ENCODE measurements at regions not wholly inside any gene's neighbourhood (a gene's known extent, or its start where the extent isn't known, plus 50 kb on each side); places are given as distances from the start of the nearest gene placed in this dataset.

GRCh38 chr17:14762736-14763479 is 462.0 kb downstream of the HS3ST3B1 start:
- Histone ChIP-seq H3K4me1 (ENCODE audit: control insufficient read depth, insufficient read depth, low read length) (no peaks in the 10 kb centered on the region), H3K9me3 (ENCODE audit: control insufficient read depth, low read length) (no peaks in the 10 kb centered on the region), H3K27ac (ENCODE audit: insufficient read depth, low read depth, low read length, poor library complexity, severe bottlenecking) (no peak overlapping the region), H3K27me3 (ENCODE audit: control insufficient read depth, insufficient read depth, low read length, poor library complexity, severe bottlenecking) (no peaks in the 10 kb centered on the region), H3K4me3 (ENCODE audit: insufficient read depth, low read depth, low read length) (no peak overlapping the region), H3K36me3 (ENCODE audit: control insufficient read depth, insufficient read depth, low read length) (no peaks in the 10 kb centered on the region)
- 63 to 66% methylated on average over 3 of the region's 3 CpGs for WGBS, 2 experiments

DNA sequence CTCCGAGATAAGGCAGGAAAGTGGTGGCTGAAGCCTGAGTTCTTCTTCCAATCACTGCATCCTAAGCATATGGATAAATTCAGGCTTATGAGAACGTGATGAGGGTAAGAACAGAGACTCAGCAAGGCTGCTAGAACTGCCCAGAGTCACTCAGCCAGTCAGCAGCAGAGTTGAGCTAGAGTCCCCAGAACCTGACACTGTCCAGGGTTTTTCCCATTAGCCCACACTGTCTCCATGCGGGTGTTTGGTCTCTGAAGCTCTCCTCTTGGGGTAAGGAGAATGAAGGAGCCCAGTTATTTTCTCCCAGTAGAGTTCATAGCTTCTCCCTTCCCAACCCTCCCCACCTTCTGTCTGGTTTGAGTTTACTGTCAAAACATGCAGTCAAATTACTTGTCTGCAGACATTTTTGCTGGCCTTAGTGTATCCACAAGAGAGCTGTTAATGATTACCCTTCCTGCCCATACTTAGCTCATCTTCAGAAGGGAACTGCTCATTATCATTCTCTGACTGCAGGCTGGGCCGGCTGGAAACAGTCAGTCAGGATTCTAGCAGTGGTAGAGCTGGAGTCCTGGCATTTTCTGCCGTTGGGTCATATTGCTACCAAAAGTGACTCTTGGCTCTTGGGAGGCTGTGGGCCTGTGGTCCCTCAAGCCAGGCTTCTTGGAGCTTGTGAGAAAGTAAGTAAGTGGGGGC is 460.0 kb downstream of the HS3ST3B1 start:
- no peaks in the 10 kb centered on the region for H3K27me3 ChIP-seq (ENCODE audit: control insufficient read depth, insufficient read depth, low read length, poor library complexity, severe bottlenecking)
- 87 to 95% methylated on average over 5 of the region's 5 CpGs for WGBS, 2 experiments
- no peak overlapping the region for H3K27ac ChIP-seq (ENCODE audit: insufficient read depth, low read depth, low read length, poor library complexity, severe bottlenecking)
- H3K4me1 ChIP-seq (ENCODE audit: control insufficient read depth, insufficient read depth, low read length) = no peaks in the 10 kb centered on the region
- H3K36me3 ChIP-seq (ENCODE audit: control insufficient read depth, insufficient read depth, low read length) = no peaks in the 10 kb centered on the region
- H3K9me3 ChIP-seq (ENCODE audit: control insufficient read depth, low read length) = no peaks in the 10 kb centered on the region
- no peak overlapping the region for H3K4me3 ChIP-seq (ENCODE audit: insufficient read depth, low read depth, low read length)

GRCh38 chr17:14760212-14760611 is 459.3 kb downstream of the HS3ST3B1 start:
- H3K36me3 ChIP-seq (ENCODE audit: control insufficient read depth, insufficient read depth, low read length) = no peaks in the 10 kb centered on the region
- WGBS, 2 experiments = 87 to 88% methylated on average over 4 of the region's 4 CpGs
- H3K27me3 ChIP-seq (ENCODE audit: control insufficient read depth, insufficient read depth, low read length, poor library complexity, severe bottlenecking) = no peaks in the 10 kb centered on the region
- H3K9me3 ChIP-seq (ENCODE audit: control insufficient read depth, low read length) = no peaks in the 10 kb centered on the region
- H3K4me3 ChIP-seq (ENCODE audit: insufficient read depth, low read depth, low read length) = no peak overlapping the region
- H3K27ac ChIP-seq (ENCODE audit: insufficient read depth, low read depth, low read length, poor library complexity, severe bottlenecking) = no peak overlapping the region
- H3K4me1 ChIP-seq (ENCODE audit: control insufficient read depth, insufficient read depth, low read length) = no peaks in the 10 kb centered on the region

GRCh38 chr17:14759325-14759724 is 458.4 kb downstream of the HS3ST3B1 start:
- no peaks in the 10 kb centered on the region for H3K9me3 ChIP-seq (ENCODE audit: control insufficient read depth, low read length)

GRCh38 chr17:14756479-14756878 is 455.6 kb downstream of the HS3ST3B1 start:
- Histone ChIP-seq H3K9me3 (ENCODE audit: control insufficient read depth, low read length) (no peaks in the 10 kb centered on the region), H3K4me1 (ENCODE audit: control insufficient read depth, insufficient read depth, low read length) (no peaks in the 10 kb centered on the region), H3K27me3 (ENCODE audit: control insufficient read depth, insufficient read depth, low read length, poor library complexity, severe bottlenecking) (no peaks in the 10 kb centered on the region), H3K4me3 (ENCODE audit: insufficient read depth, low read depth, low read length) (no peak overlapping the region), H3K27ac (ENCODE audit: insufficient read depth, low read depth, low read length, poor library complexity, severe bottlenecking) (no peak overlapping the region), H3K36me3 (ENCODE audit: control insufficient read depth, insufficient read depth, low read length) (no peaks in the 10 kb centered on the region)
- 89 to 92% methylated on average over 3 of the region's 3 CpGs for WGBS, 2 experiments

More at GRCh38 chr17:14759325-14759724, 458.4 kb downstream of the HS3ST3B1 start:
- H3K27ac ChIP-seq (ENCODE audit: insufficient read depth, low read depth, low read length, poor library complexity, severe bottlenecking) = no peak overlapping the region
- H3K4me3 ChIP-seq (ENCODE audit: insufficient read depth, low read depth, low read length) = no peak overlapping the region
- H3K4me1 ChIP-seq (ENCODE audit: control insufficient read depth, insufficient read depth, low read length) = no peaks in the 10 kb centered on the region
- no peaks in the 10 kb centered on the region for H3K36me3 ChIP-seq (ENCODE audit: control insufficient read depth, insufficient read depth, low read length)
- H3K27me3 ChIP-seq (ENCODE audit: control insufficient read depth, insufficient read depth, low read length, poor library complexity, severe bottlenecking) = no peaks in the 10 kb centered on the region

- WGBS, 2 experiments = 85 to 89% methylated on average over 1 of the region's 1 CpG
Measured at GRCh38 chr17:14755002-14755401, 454.1 kb downstream of the HS3ST3B1 start.

DNA sequence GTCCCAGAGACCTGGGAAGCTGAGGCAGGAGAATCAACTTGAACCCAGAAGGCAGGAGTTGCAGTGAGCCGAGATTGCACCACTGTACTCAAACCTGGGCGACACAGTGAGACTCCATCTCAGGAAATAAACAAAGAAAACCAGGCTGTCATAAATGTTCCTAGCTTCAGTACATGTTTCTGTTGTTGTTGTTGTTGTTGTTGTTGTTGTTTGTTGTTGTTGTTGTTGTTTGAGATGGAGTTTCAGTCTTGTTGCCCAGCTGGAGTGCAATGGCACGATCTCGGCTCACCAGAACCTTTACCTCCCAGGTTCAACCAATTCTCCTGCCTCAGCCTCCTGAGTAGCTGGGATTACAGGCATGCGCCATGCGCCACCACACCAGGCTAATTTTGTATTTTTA is 452.5 kb downstream of the HS3ST3B1 start:
- H3K4me3 ChIP-seq (ENCODE audit: insufficient read depth, low read depth, low read length) = no peak overlapping the region
- H3K9me3 ChIP-seq (ENCODE audit: control insufficient read depth, low read length) = no peaks in the 10 kb centered on the region
- H3K27me3 ChIP-seq (ENCODE audit: control insufficient read depth, insufficient read depth, low read length, poor library complexity, severe bottlenecking) = no peaks in the 10 kb centered on the region
- H3K27ac ChIP-seq (ENCODE audit: insufficient read depth, low read depth, low read length, poor library complexity, severe bottlenecking) = no peak overlapping the region
- no peaks in the 10 kb centered on the region for H3K36me3 ChIP-seq (ENCODE audit: control insufficient read depth, insufficient read depth, low read length)
- H3K4me1 ChIP-seq (ENCODE audit: control insufficient read depth, insufficient read depth, low read length) = no peaks in the 10 kb centered on the region
- WGBS, 2 experiments = 83 to 88% methylated on average over 6 of the region's 6 CpGs

More at GRCh38 chr17:14755002-14755401, 454.1 kb downstream of the HS3ST3B1 start:
- Histone ChIP-seq H3K27me3 (ENCODE audit: control insufficient read depth, insufficient read depth, low read length, poor library complexity, severe bottlenecking) (no peaks in the 10 kb centered on the region), H3K4me3 (ENCODE audit: insufficient read depth, low read depth, low read length) (no peak overlapping the region), H3K27ac (ENCODE audit: insufficient read depth, low read depth, low read length, poor library complexity, severe bottlenecking) (no peak overlapping the region), H3K4me1 (ENCODE audit: control insufficient read depth, insufficient read depth, low read length) (no peaks in the 10 kb centered on the region), H3K9me3 (ENCODE audit: control insufficient read depth, low read length) (no peaks in the 10 kb centered on the region), H3K36me3 (ENCODE audit: control insufficient read depth, insufficient read depth, low read length) (no peaks in the 10 kb centered on the region)

DNA sequence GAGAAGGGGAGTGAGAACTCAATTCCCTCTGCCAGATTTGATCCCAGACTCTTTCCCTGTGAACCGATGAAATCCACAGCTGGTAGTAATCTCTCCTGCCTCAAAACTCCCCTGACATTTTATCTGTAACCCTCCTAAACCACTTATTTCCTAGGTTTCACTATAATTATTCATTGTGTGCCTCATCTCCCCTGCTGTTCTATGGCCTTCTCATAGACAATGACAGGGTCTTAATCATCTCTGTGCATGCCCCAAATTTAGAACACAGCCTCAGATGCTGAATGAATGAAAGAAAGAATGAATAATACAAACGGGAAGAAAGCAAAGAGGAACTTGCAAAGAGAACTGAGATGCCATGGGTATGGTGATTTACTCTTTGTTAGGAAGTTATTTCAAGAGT is 451.1 kb downstream of the HS3ST3B1 start:
- Histone ChIP-seq H3K36me3 (ENCODE audit: control insufficient read depth, insufficient read depth, low read length) (no peaks in the 10 kb centered on the region), H3K4me3 (ENCODE audit: insufficient read depth, low read depth, low read length) (no peak overlapping the region), H3K27ac (ENCODE audit: insufficient read depth, low read depth, low read length, poor library complexity, severe bottlenecking) (no peak overlapping the region), H3K9me3 (ENCODE audit: control insufficient read depth, low read length) (no peaks in the 10 kb centered on the region), H3K27me3 (ENCODE audit: control insufficient read depth, insufficient read depth, low read length, poor library complexity, severe bottlenecking) (no peaks in the 10 kb centered on the region), H3K4me1 (ENCODE audit: control insufficient read depth, insufficient read depth, low read length) (no peaks in the 10 kb centered on the region)
- 89 to 98% methylated on average over 2 of the region's 2 CpGs for WGBS, 2 experiments

DNA sequence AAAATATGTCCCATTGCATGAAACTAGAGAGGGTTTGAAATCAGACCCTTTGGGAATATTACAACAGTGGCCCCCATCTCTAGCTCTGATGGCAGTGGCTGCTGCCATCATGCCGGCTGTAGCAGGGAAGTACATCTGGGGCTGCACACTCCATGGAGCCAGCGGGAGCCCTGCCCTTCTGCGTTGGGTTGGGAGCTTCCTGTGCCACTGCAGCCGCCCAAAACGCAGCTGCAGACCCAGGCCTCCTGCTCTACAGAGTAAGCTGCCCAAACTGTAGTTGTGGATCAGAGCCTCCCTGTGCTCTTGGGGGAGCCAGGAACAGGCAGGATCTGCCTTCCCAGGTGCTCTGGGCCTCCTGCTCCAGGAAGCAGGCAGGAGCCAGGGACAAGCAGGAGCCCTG is 450.0 kb downstream of the HS3ST3B1 start:
- Histone ChIP-seq H3K27ac (ENCODE audit: insufficient read depth, low read depth, low read length, poor library complexity, severe bottlenecking) (no peak overlapping the region), H3K27me3 (ENCODE audit: control insufficient read depth, insufficient read depth, low read length, poor library complexity, severe bottlenecking) (no peaks in the 10 kb centered on the region), H3K4me1 (ENCODE audit: control insufficient read depth, insufficient read depth, low read length) (no peaks in the 10 kb centered on the region), H3K36me3 (ENCODE audit: control insufficient read depth, insufficient read depth, low read length) (no peaks in the 10 kb centered on the region), H3K9me3 (ENCODE audit: control insufficient read depth, low read length) (no peaks in the 10 kb centered on the region), H3K4me3 (ENCODE audit: insufficient read depth, low read depth, low read length) (no peak overlapping the region)
- WGBS, 2 experiments = 96 to 97% methylated on average over 5 of the region's 5 CpGs

- WGBS, 2 experiments = 96 to 97% methylated on average over 4 of the region's 4 CpGs
- Histone ChIP-seq H3K4me3 (ENCODE audit: insufficient read depth, low read depth, low read length) (no peak overlapping the region), H3K27ac (ENCODE audit: insufficient read depth, low read depth, low read length, poor library complexity, severe bottlenecking) (no peak overlapping the region), H3K36me3 (ENCODE audit: control insufficient read depth, insufficient read depth, low read length) (no peaks in the 10 kb centered on the region), H3K4me1 (ENCODE audit: control insufficient read depth, insufficient read depth, low read length) (no peaks in the 10 kb centered on the region), H3K9me3 (ENCODE audit: control insufficient read depth, low read length) (no peaks in the 10 kb centered on the region), H3K27me3 (ENCODE audit: control insufficient read depth, insufficient read depth, low read length, poor library complexity, severe bottlenecking) (no peaks in the 10 kb centered on the region)
Measured at GRCh38 chr17:14749269-14749668, 448.4 kb downstream of the HS3ST3B1 start.

All from ectodermal cell (in vitro differentiated cells).